ENCODE measurements at regions not wholly inside any gene's neighbourhood (a gene's known extent, or its start where the extent isn't known, plus 50 kb on each side); places are given as distances from the start of the nearest gene placed in this dataset.

DNA sequence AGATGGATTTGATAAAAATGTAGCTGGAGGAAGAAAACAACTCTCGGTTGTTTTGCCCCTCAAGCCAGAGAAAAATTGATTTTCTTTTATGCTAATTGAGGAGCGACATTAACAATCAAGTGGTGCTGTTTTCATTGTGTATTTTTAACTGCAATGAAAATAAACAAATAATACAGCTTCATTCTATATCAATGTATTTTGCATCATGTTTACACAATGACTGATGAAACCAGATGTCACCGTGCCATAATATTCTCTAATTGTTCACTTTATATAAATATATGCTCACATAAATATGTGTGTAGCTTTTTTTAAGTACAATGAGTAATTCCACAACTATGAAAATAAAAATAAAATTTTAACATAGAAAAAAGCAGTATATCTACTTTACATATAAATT lies 139.0 kb upstream of the PRDM9 start:
- WGBS, 2 donors: 32 to 80% methylated on average over 3 of the region's 3 CpGs
- Histone ChIP-seq H3K4me1 (ENCODE audit: control insufficient read depth in 5 of 5, insufficient read depth in 5 of 5, low read length in 5 of 5) (no peaks in the 10 kb centered on the region), H3K9ac (ENCODE audit: insufficient read depth in 1 of 2, low read length in 2 of 2) (no peak overlapping the region), H3K36me3 (ENCODE audit: control insufficient read depth in 4 of 4, insufficient read depth in 4 of 4, low read length in 4 of 4) (no peaks in the 10 kb centered on the region), H3K9me3 (ENCODE audit: control insufficient read depth in 4 of 4, insufficient read depth in 3 of 4, low read length in 3 of 4) (no peaks in the 10 kb centered on the region), H3K27ac (ENCODE audit: low read depth in 1 of 2, low read length in 1 of 2) (no peak overlapping the region), H3K4me3 (no peak overlapping the region), H3K27me3 (ENCODE audit: control insufficient read depth in 3 of 3, insufficient read depth in 3 of 3, low read length in 2 of 3) (no peaks in the 10 kb centered on the region)
- no peak for DNase-seq
- TF ChIP-seq, protein P1, sequence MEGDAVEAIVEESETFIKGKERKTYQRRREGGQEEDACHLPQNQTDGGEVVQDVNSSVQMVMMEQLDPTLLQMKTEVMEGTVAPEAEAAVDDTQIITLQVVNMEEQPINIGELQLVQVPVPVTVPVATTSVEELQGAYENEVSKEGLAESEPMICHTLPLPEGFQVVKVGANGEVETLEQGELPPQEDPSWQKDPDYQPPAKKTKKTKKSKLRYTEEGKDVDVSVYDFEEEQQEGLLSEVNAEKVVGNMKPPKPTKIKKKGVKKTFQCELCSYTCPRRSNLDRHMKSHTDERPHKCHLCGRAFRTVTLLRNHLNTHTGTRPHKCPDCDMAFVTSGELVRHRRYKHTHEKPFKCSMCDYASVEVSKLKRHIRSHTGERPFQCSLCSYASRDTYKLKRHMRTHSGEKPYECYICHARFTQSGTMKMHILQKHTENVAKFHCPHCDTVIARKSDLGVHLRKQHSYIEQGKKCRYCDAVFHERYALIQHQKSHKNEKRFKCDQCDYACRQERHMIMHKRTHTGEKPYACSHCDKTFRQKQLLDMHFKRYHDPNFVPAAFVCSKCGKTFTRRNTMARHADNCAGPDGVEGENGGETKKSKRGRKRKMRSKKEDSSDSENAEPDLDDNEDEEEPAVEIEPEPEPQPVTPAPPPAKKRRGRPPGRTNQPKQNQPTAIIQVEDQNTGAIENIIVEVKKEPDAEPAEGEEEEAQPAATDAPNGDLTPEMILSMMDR (IDR thresholded peaks at IDR 0.05; ENCODE audit: control extremely low read depth, extremely low read depth): no peak
- ATAC-seq (ENCODE audit: insufficient read depth, low FRiP score): no peak

DNA sequence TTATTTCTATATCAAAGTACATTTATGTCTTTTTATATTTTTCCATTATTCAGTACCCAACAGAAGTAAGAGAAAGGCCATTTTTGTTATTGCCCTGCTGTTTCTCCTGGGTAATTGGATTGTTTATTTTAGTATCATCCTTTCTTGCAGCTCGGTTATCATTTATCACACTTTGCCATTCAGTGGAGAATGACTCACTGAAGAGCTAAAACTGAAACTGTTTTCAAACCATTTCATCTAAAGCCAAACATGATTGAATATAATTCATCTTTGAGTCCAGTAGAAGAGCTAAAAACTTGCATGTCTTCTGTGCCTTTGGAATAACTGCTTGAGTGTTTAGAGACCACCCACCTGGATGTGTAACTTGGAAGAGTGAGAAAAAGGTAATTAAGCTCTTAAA lies 139.5 kb upstream of the PRDM9 start:
- Histone ChIP-seq H3K27ac (ENCODE audit: low read depth in 1 of 2, low read length in 1 of 2) (no peak overlapping the region), H3K9me3 (ENCODE audit: control insufficient read depth in 4 of 4, insufficient read depth in 3 of 4, low read length in 3 of 4) (no peaks in the 10 kb centered on the region), H3K36me3 (ENCODE audit: control insufficient read depth in 4 of 4, insufficient read depth in 4 of 4, low read length in 4 of 4) (no peaks in the 10 kb centered on the region), H3K4me3 (no peak overlapping the region), H3K27me3 (ENCODE audit: control insufficient read depth in 3 of 3, insufficient read depth in 3 of 3, low read length in 2 of 3) (no peaks in the 10 kb centered on the region), H3K4me1 (ENCODE audit: control insufficient read depth in 5 of 5, insufficient read depth in 5 of 5, low read length in 5 of 5) (no peaks in the 10 kb centered on the region), H3K9ac (ENCODE audit: insufficient read depth in 1 of 2, low read length in 2 of 2) (no peak overlapping the region)
- TF ChIP-seq, protein P1 (IDR thresholded peaks at IDR 0.05; ENCODE audit: control extremely low read depth, extremely low read depth): no peak
- 39 to 59% methylated on average over 1 of the region's 1 CpG for WGBS, 2 donors
- no peak for ATAC-seq (ENCODE audit: insufficient read depth, low FRiP score)
- DNase-seq: no peak

DNA sequence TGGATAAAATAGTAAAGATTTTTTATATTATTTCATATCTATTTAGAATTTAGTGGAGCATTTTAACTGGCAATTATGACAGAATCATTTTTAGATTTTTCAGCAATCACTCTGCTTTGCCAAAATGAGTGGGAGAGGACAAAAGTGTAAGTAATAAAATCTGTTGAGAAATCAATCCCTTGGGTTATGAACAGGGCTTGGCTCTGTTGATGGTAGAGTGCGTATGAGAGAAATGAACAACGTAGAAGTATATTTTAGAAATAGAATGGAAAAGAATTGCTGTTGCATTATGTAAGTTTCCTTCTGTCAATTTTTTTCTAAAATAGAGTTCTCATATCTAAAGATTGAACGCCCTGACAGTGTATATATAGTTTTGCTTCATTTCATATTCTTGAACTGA lies 154.1 kb upstream of the PRDM9 start:
- no peak overlapping the region for H3K4me3 ChIP-seq
- no peaks in the 10 kb centered on the region for H3K27me3 ChIP-seq (ENCODE audit: control insufficient read depth in 3 of 3, insufficient read depth in 3 of 3, low read length in 2 of 3)
- H3K9ac ChIP-seq (ENCODE audit: insufficient read depth in 1 of 2, low read length in 2 of 2): no peak overlapping the region
- H3K27ac ChIP-seq (ENCODE audit: low read depth in 1 of 2, low read length in 1 of 2): no peak overlapping the region
- DNase-seq (no peak), ATAC-seq (ENCODE audit: insufficient read depth, low FRiP score) (no peak)
- no peaks in the 10 kb centered on the region for H3K9me3 ChIP-seq (ENCODE audit: control insufficient read depth in 4 of 4, insufficient read depth in 3 of 4, low read length in 3 of 4)
- 87% methylated on average over 3 of the region's 3 CpGs for WGBS, 2 donors
- no peaks in the 10 kb centered on the region for H3K36me3 ChIP-seq (ENCODE audit: control insufficient read depth in 4 of 4, insufficient read depth in 4 of 4, low read length in 4 of 4)
- H3K4me1 ChIP-seq (ENCODE audit: control insufficient read depth in 5 of 5, insufficient read depth in 5 of 5, low read length in 5 of 5): no peaks in the 10 kb centered on the region
- TF ChIP-seq, protein P1 (IDR thresholded peaks at IDR 0.05; ENCODE audit: control extremely low read depth, extremely low read depth): no peak

DNA sequence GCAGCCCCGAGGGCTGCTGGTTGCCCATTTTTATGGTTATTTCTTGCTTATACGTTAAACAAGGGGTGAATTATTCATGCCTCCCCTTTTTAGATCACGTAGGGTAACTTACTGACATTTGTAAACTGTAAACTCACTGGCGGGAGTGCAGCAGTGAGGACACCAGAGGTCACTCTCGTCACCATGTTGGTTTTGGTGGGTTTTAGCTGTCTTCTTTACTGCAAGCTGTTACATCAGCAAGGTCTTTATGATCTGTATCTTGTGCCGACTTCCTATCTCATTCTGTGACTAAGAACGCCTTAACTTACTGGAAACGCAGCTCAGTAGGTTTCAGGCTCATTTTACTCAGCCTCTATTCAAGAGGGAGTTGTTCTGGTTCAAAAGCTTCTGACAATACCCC lies 155.0 kb upstream of the PRDM9 start:
- Histone ChIP-seq H3K9ac (ENCODE audit: insufficient read depth in 1 of 2, low read length in 2 of 2) (no peak overlapping the region), H3K4me1 (ENCODE audit: control insufficient read depth in 5 of 5, insufficient read depth in 5 of 5, low read length in 5 of 5) (no peaks in the 10 kb centered on the region), H3K27me3 (ENCODE audit: control insufficient read depth in 3 of 3, insufficient read depth in 3 of 3, low read length in 2 of 3) (no peaks in the 10 kb centered on the region), H3K4me3 (no peak overlapping the region), H3K36me3 (ENCODE audit: control insufficient read depth in 4 of 4, insufficient read depth in 4 of 4, low read length in 4 of 4) (no peaks in the 10 kb centered on the region), H3K9me3 (ENCODE audit: control insufficient read depth in 4 of 4, insufficient read depth in 3 of 4, low read length in 3 of 4) (no peaks in the 10 kb centered on the region), H3K27ac (ENCODE audit: low read depth in 1 of 2, low read length in 1 of 2) (no peak overlapping the region)
- DNase-seq (peak; percentile 15 to 41 (median 40)), ATAC-seq (ENCODE audit: insufficient read depth, low FRiP score) (no peak)
- TF ChIP-seq, protein P1 (IDR thresholded peaks at IDR 0.05; ENCODE audit: control extremely low read depth, extremely low read depth): no peak
- WGBS, 2 donors: 72 to 78% methylated on average over 8 of the region's 8 CpGs

Measured in lung (tissue), 11 donors.